ENCODE measurements at regions not wholly inside any gene's neighbourhood (a gene's known extent, or its start where the extent isn't known, plus 50 kb on each side); places are given as distances from the start of the nearest gene placed in this dataset.

DNA sequence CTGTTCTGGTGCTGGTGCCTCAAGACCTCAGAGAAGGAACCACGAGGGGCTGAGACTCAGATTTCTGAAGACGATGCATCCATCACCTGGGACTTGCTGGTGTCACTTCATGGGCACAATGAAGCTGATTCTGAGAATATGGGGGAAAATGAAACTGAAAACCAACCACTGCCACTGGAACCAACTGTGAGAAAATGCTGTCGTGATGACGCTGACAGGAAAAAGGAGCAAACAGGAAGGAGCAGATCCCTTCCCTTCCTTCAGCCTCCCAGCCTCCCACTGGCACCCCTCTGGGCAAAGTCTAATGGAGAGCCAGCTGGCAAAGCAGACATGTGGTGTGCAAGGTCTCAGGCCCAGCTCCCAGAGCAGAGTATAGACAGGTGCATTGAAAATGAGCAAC, 109.7 kb downstream of the FOXI3 start:
- TF ChIP-seq RAD21 (IDR thresholded peaks at IDR 0.05; ENCODE audit: low read depth) (no peak), CREB1 (IDR thresholded peaks at IDR 0.05; ENCODE audit: low read depth) (no peak), ZBTB7A (IDR thresholded peaks at IDR 0.05; ENCODE audit: low read depth) (no peak), FOXM1 (IDR thresholded peaks at IDR 0.05; ENCODE audit: borderline replicate concordance, low read depth) (no peak), TAF1 (IDR thresholded peaks at IDR 0.05; ENCODE audit: low read depth) (no peak), EP300 (IDR thresholded peaks at IDR 0.05; ENCODE audit: borderline replicate concordance) (no peak)
- TF ChIP-seq, protein P1, sequence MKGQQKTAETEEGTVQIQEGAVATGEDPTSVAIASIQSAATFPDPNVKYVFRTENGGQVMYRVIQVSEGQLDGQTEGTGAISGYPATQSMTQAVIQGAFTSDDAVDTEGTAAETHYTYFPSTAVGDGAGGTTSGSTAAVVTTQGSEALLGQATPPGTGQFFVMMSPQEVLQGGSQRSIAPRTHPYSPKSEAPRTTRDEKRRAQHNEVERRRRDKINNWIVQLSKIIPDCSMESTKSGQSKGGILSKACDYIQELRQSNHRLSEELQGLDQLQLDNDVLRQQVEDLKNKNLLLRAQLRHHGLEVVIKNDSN (IDR thresholded peaks at IDR 0.05): no peak
- TF ChIP-seq, protein P2, sequence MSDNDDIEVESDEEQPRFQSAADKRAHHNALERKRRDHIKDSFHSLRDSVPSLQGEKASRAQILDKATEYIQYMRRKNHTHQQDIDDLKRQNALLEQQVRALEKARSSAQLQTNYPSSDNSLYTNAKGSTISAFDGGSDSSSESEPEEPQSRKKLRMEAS (IDR thresholded peaks at IDR 0.05): no peak
